Fibroblast of lung (primary cell): ENCODE measurements at regions not wholly inside any gene's neighbourhood (a gene's known extent, or its start where the extent isn't known, plus 50 kb on each side); places are given as distances from the start of the nearest gene placed in this dataset.

Experiments used
- CTCF ChIP-seq, 2 donors: IDR thresholded peaks in 1 of 2; conservative IDR thresholded peaks in 1 of 2; 1 replicate in 1 of 2; 2 replicates in 1 of 2; pipeline ENCODE4 v1.5.1; 2011 to 2012; ENCODE audit warnings: low read length in 2 of 2, control low read depth in 1 of 2, inconsistent platforms in 1 of 2, low read depth in 1 of 2, mild to moderate bottlenecking in 1 of 2
- EZH2 ChIP-seq: IDR thresholded peaks from 2 replicates; pipeline ENCODE4 v1.5.1; 2012; ENCODE audit warnings: low read length, control low read depth, mild to moderate bottlenecking; ENCODE audit errors: missing control alignments

GRCh38 chr3:70558956-70559355, 246.5 kb upstream of the MDFIC2 start:
- TF ChIP-seq CTCF (conservative IDR thresholded peaks at IDR 0.05 in 1 of 2, IDR thresholded peaks at IDR 0.05 in 1 of 2; ENCODE audit: low read depth in 1 of 2, low read length in 2 of 2) (no peak), EZH2 (no peak)
